Superior temporal gyrus (tissue), 1 donor: ENCODE measurements at regions not wholly inside any gene's neighbourhood (a gene's known extent, or its start where the extent isn't known, plus 50 kb on each side); places are given as distances from the start of the nearest gene placed in this dataset.

Source experiments
- DNase-seq: peaks from one replicate; pipeline ENCODE4 v3.0.0-alpha.2; 2016; ENCODE audit errors: extremely low spot score

DNA sequence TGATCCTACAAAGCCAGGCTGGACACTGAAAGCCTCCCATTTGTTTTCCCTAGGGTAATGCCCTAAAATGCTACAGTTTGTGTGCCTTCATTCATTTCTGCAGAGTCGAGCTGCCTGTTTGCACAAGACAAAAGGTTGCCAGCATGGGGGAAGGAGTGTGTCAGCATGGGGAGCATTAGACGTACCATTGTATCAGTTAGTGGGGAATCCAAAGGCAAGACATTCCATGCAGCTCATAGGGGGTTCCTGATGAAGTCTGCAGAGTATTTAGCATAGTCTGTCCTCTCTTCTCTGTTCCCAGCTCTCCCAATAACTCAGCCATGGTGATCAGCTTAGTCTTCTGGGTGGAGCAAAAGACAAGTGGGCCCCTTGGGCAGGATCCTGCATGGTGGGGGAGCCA, 276.9 kb upstream of the PCDH7 start:
- no peak for DNase-seq

DNA sequence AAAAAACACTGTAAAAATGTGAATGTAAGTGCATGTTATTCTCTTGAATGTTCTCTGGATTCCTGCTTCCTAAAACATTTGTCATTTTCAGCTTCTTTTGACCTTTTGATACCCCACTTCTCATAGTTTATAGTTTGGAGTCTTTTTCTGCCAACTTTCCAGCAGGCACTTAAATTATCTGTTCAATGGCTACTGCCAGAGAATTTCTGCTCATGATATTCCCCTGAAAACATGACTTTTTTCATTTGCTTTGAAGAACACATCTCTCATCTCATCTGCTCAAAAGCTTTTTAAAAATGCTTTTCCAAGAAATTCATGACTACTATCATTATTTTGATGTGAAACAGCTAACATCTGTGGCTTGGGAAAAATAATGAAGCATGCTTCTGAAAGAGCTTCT, 269.7 kb upstream of the PCDH7 start:
- no peak for DNase-seq

DNA sequence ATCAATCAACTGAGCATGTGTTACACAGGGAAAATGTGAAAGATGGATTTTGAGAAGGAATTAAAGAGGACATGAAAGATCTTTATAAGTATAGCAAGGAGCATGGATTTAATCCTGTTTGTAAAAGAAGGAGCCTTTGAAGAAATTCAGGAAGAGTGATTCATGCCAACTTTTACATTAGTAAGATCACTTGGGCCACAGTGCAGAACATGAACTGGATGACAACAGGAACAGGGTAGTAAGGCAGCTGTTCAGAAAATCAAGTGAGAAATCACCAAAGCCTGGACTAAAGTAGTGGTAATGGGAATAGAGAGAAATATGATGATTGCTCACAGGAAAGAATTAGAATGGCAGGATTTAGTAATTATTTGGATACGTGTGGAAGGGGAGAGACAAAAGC, 265.7 kb upstream of the PCDH7 start:
- no peak for DNase-seq

GRCh38 chr4:30456716-30457115, 263.5 kb upstream of the PCDH7 start:
- no peak for DNase-seq

- DNase-seq: no peak
Measured at GRCh38 chr4:30460818-30461217, 259.4 kb upstream of the PCDH7 start.

DNA sequence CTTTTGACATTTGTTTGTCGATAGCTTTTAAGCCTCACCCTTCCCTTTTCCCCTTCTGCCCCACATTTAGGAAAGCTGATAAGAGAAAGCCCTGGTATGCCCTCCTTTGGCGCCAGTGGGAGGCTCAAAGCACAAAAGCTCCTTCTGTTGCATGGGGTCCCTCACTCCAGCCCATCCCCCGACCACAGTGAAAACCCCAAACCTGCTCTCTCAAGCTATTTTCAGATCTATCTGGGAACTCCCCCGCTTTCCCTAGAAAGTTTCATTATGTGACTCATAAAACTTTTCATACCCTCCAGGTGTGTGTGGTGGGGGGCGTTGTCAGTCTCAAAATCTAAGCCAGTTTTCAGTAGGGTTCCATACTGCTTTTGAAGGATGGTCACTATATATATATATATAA, 259.0 kb upstream of the PCDH7 start:
- no peak for DNase-seq

GRCh38 chr4:30462445-30463090, 257.6 kb upstream of the PCDH7 start:
- no peak for DNase-seq

DNA sequence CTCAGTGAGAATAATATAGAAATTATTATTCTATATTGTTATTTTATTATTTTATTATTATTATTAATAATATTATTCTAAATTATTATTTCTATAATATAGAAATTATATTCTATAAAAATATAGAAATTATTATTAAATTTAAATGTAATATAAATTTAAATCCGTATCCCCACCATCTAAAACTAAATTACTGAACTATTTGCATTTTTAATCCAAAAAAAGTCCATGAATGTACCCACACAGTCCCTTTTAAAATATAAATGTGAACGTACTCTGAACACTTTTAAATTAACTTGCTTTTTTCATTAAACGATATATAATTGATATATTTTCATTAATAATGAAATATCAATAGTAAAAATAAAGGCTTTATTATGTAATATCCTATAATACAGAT, 248.3 kb upstream of the PCDH7 start:
- no peak for DNase-seq

DNA sequence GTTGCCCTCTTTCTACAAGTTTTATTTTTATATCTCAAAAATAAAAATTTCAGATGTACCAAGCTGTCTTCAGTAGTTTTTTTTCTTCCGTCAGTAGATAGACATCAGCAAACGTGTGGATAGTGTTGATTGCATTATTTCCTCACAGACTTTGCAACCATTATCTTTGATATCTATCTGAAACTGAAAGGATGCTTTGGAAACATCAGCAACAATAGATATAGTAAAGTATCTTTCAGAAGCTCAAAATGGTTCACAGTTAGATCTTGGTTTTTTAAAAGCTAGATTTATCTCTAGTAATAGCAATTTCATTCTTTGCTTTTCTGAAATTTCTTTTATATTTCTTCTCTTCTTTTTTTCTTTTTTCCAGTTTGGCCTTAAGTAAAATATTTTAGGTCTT, 246.9 kb upstream of the PCDH7 start:
- no peak for DNase-seq

DNA sequence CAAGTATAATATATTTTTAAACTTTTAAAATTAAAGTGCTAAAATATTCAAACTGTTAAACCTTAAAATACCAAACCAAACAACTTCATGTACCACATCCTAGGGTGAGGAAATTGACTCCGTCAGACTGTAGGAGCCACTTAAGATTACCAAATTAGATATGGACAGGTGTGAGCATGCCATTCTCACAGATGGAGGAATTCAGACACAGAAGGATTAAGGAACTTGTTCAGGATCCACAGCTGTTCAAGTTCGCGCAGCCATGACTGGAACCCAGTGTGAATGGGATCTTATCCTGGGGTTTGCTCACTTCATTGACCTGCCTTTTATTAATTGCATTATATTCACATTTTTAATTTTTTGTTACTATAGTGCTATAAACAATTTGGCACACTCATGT, 224.9 kb upstream of the PCDH7 start:
- no peak for DNase-seq

DNA sequence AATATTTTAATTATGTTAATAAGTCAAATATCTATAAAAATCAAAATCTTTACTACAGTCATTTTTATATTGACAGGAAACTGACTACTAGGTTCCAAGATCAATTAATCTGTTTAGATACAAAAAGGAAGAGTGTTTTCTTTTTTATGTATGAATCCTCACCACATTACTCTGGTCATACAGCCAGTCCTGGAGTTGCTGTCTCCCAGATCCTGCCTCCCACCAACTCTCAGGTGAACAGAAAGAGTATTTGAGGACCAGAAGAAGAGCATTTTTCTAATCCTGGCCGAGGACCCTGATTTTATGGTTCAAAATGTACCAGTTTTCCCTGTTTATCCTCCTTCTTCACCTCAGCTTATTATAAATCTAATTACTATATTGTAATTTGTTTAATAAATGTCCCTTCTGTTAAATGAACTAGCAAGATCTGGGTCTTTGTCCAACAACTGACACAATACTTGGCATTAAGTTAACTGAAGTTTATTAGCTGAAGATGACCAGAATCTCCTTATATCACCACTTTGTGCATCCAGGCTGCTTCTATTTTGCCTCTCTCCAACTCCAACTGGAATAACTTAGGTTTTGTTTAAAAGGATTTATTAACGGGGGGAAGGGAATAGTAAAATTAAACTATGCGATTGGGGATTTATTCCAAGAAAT, 224.4 kb upstream of the PCDH7 start:
- no peak for DNase-seq

DNA sequence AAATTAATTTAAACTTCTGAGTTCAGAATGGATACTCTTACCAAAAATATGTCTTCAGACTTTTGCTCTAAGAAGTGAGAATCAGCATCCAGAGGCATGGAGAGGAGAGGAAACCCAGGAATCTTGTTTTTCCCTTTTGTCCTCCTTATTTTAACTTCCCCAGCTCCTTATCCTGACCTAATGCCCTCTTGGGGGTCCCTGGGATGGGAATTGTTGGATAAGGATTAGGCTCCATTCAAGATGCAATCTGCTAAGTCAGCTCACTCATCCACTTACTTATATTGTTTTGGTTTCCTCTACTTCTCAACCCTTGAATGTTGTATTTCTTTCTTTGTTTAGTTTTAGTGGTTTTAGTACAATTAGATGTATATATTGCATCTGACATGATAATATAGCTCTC, 208.4 kb upstream of the PCDH7 start:
- DNase-seq: no peak

- no peak for DNase-seq
Measured at GRCh38 chr4:30518211-30518610, 202.0 kb upstream of the PCDH7 start.

GRCh38 chr4:30525662-30526315, 194.4 kb upstream of the PCDH7 start:
- no peak for DNase-seq

DNA sequence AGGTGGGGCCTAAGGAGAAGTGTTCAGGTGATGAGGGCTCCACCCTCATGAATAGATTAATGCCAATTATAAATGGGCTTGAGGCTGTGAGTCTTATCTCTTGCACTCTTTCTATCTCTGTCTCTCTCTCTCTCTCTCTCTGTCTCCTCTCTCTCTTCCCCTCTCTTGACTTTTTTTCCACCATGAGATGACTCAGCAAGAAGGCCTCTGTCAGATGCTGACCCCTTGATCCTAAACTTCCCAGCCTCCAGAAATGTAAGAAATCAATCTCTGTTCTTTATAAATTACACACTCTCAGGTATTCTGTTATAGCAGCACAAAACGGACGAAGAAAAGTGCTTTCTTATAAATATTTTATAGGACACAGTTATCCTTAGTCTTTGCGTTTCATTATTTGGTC, 184.9 kb upstream of the PCDH7 start:
- no peak for DNase-seq

- no peak for DNase-seq
Measured at GRCh38 chr4:30536231-30536630, 183.9 kb upstream of the PCDH7 start.

GRCh38 chr4:30537456-30537855, 182.7 kb upstream of the PCDH7 start:
- DNase-seq: no peak

- no peak for DNase-seq
Measured at GRCh38 chr4:30538794-30539193, 181.4 kb upstream of the PCDH7 start.

GRCh38 chr4:30543057-30543456, 177.1 kb upstream of the PCDH7 start:
- DNase-seq: no peak

- no peak for DNase-seq
Measured at GRCh38 chr4:30553151-30553550, 167.0 kb upstream of the PCDH7 start.

- no peak for DNase-seq
Measured at GRCh38 chr4:30553706-30554105, 166.5 kb upstream of the PCDH7 start.

DNA sequence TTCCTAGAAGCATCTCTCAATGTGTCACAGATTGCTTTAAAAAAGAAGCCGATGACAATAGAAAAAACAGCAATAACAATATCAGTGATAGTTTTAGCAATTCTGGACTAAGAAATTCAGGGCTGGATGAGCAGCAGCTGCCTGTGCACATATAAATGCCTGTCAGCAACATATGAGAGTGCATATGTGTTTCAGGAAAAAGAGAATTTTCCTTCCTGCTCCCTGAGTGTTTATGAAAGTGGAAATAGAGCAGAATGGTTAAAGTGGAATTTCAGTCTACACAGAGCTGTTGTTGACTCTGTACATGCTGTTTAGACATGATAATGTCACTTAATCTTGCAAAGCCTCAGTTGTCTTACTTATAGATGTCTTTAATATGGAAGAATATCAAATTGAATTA, 164.4 kb upstream of the PCDH7 start:
- DNase-seq: no peak

DNA sequence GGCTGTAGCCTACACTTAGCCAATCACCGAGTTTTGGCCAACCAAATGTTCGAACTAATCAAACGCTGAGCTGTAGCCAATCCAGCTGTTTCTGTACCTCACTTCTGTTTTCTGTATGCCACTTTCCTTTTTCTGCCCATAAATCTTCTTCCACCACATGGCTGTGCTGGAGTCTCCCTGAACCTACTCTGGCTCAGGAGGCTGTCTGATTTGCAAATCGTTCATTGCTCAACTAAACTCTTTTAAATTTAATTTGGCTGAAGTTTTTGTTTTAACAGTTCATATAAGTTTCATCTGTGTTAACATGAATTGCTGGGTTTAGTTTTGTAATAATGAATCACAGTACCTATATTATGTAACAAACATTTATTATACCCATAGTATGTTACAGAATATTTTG, 160.7 kb upstream of the PCDH7 start:
- DNase-seq: no peak
